ENCODE measurements at regions not wholly inside any gene's neighbourhood (a gene's known extent, or its start where the extent isn't known, plus 50 kb on each side); places are given as distances from the start of the nearest gene placed in this dataset.
"Not testable (repeated sequence)": the region's sequence is repeated elsewhere in the genome, so short reads cannot be mapped to it uniquely, and the experiment has no call there.

GRCh38 chr10:121327727-121328126 is 270.5 kb downstream of the FGFR2 start:
- no peak overlapping the region for H3K4me3 ChIP-seq (ENCODE audit: insufficient read depth, low read length, poor library complexity, severe bottlenecking)
- H3K79me2 ChIP-seq (ENCODE audit: insufficient read depth, low read length) = no peaks in the 10 kb centered on the region
- TF ChIP-seq EZH2phosphoT487 (conservative IDR thresholded peaks at IDR 0.05; ENCODE audit: low read length) = no peak
- TF ChIP-seq CTCF (IDR thresholded peaks at IDR 0.05; ENCODE audit: insufficient read depth, low read length, poor library complexity, severe bottlenecking) = no peak

GRCh38 chr10:121329631-121330030 is 268.6 kb downstream of the FGFR2 start:
- H3K27ac ChIP-seq (ENCODE audit: low read depth, low read length); H3K27me3 ChIP-seq (ENCODE audit: low read length); H3K9ac ChIP-seq (ENCODE audit: low read length); H3K79me2 ChIP-seq (ENCODE audit: insufficient read depth, low read length); H3K36me3 ChIP-seq (ENCODE audit: low read length); H3K4me2 ChIP-seq (ENCODE audit: low read depth, low read length, poor library complexity, severe bottlenecking); H2AFZ ChIP-seq (ENCODE audit: low read depth, low read length, severe bottlenecking); H4K20me1 ChIP-seq (ENCODE audit: low read depth, low read length); H3K9me2 ChIP-seq (replicated peaks; ENCODE audit: insufficient read depth, low read length); H3K9me3 ChIP-seq (ENCODE audit: insufficient read depth, low read length); H3K4me3 ChIP-seq (ENCODE audit: insufficient read depth, low read length, poor library complexity, severe bottlenecking); H3F3A ChIP-seq (ENCODE audit: insufficient read depth): not testable (repeated sequence)

More at GRCh38 chr10:121327727-121328126, 270.5 kb downstream of the FGFR2 start:
- Histone ChIP-seq H2AFZ (ENCODE audit: low read depth, low read length, severe bottlenecking) (no peak overlapping the region), H3K9me2 (replicated peaks; ENCODE audit: insufficient read depth, low read length) (no peaks in the 10 kb centered on the region), H3K4me2 (ENCODE audit: low read depth, low read length, poor library complexity, severe bottlenecking) (no peak overlapping the region), H3F3A (ENCODE audit: insufficient read depth) (no peaks in the 10 kb centered on the region), H4K20me1 (ENCODE audit: low read depth, low read length) (no peaks in the 10 kb centered on the region), H3K27ac (ENCODE audit: low read depth, low read length) (no peak overlapping the region), H3K36me3 (ENCODE audit: low read length) (no peaks in the 10 kb centered on the region), H3K9ac (ENCODE audit: low read length) (no peak overlapping the region), H3K9me3 (ENCODE audit: insufficient read depth, low read length) (no peaks in the 10 kb centered on the region), H3K27me3 (ENCODE audit: low read length) (no peaks in the 10 kb centered on the region)

GRCh38 chr10:121330563-121330962 is 267.7 kb downstream of the FGFR2 start:
- Histone ChIP-seq H3K4me3 (ENCODE audit: insufficient read depth, low read length, poor library complexity, severe bottlenecking) (no peak overlapping the region), H3K36me3 (ENCODE audit: low read length) (no peaks in the 10 kb centered on the region), H3K9me3 (ENCODE audit: insufficient read depth, low read length) (no peaks in the 10 kb centered on the region), H3K9me2 (replicated peaks; ENCODE audit: insufficient read depth, low read length) (no peaks in the 10 kb centered on the region), H4K20me1 (ENCODE audit: low read depth, low read length) (no peaks in the 10 kb centered on the region), H3K27me3 (ENCODE audit: low read length) (no peaks in the 10 kb centered on the region), H3F3A (ENCODE audit: insufficient read depth) (no peaks in the 10 kb centered on the region), H2AFZ (ENCODE audit: low read depth, low read length, severe bottlenecking) (no peak overlapping the region), H3K79me2 (ENCODE audit: insufficient read depth, low read length) (no peaks in the 10 kb centered on the region), H3K9ac (ENCODE audit: low read length) (no peak overlapping the region), H3K27ac (ENCODE audit: low read depth, low read length) (no peak overlapping the region), H3K4me2 (ENCODE audit: low read depth, low read length, poor library complexity, severe bottlenecking) (no peak overlapping the region)
- TF ChIP-seq CTCF (IDR thresholded peaks at IDR 0.05; ENCODE audit: insufficient read depth, low read length, poor library complexity, severe bottlenecking) (no peak), EZH2phosphoT487 (conservative IDR thresholded peaks at IDR 0.05; ENCODE audit: low read length) (no peak)

DNA sequence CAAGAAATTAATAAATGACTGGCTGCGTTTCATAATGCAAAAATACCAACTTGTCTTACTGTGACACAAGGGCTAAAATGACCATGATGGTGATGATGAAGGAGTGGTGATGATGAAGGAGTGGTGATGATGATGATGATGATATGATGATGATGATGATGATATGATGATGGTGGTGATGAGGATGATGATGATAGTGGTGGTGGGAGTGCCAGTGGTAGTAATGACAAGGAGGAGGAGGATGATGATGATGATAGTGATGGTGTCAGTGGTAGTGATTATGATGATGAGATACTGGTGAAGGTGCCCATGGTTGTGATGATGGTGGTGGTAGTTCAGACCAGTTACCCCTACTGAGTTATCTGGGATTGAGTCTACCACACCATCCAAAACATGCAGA is 265.9 kb downstream of the FGFR2 start:
- Histone ChIP-seq H3K9me2 (replicated peaks; ENCODE audit: insufficient read depth, low read length) (no peaks in the 10 kb centered on the region), H3K4me3 (ENCODE audit: insufficient read depth, low read length, poor library complexity, severe bottlenecking) (no peak overlapping the region), H3K9ac (ENCODE audit: low read length) (no peak overlapping the region), H3K27ac (ENCODE audit: low read depth, low read length) (no peak overlapping the region), H3K27me3 (ENCODE audit: low read length) (no peaks in the 10 kb centered on the region), H3K4me2 (ENCODE audit: low read depth, low read length, poor library complexity, severe bottlenecking) (no peak overlapping the region), H3F3A (ENCODE audit: insufficient read depth) (no peaks in the 10 kb centered on the region), H2AFZ (ENCODE audit: low read depth, low read length, severe bottlenecking) (no peak overlapping the region), H3K36me3 (ENCODE audit: low read length) (no peaks in the 10 kb centered on the region), H4K20me1 (ENCODE audit: low read depth, low read length) (no peaks in the 10 kb centered on the region), H3K79me2 (ENCODE audit: insufficient read depth, low read length) (no peaks in the 10 kb centered on the region), H3K9me3 (ENCODE audit: insufficient read depth, low read length) (no peaks in the 10 kb centered on the region)
- TF ChIP-seq EZH2phosphoT487 (conservative IDR thresholded peaks at IDR 0.05; ENCODE audit: low read length) (no peak), CTCF (IDR thresholded peaks at IDR 0.05; ENCODE audit: insufficient read depth, low read length, poor library complexity, severe bottlenecking) (no peak)
